GM13977 (cell line): ENCODE measurements at regions not wholly inside any gene's neighbourhood (a gene's known extent, or its start where the extent isn't known, plus 50 kb on each side); places are given as distances from the start of the nearest gene placed in this dataset.

Source experiments
- DNase-seq: peaks from one replicate; pipeline ENCODE4 v3.0.0; 2012; ENCODE audit warnings: low spot score
- in situ Hi-C: fragments of 300-500 bp; cut with MboI; formaldehyde crosslinking; loops from one replicate; pipeline ENCODE4 v1.12.0; 2022; ENCODE audit warnings: low sequenced_read_pairs, low pct_unique_long_range_greater_than_20kb, mixed read lengths, inconsistent platforms; ENCODE audit not compliant: unreplicated experiment
- TF ChIP-seq, protein P1 (sequence below): IDR thresholded peaks from 2 replicates; pipeline ENCODE4 v1.5.1; 2012; ENCODE audit warnings: mild to moderate bottlenecking, control low read depth; ENCODE audit not compliant: insufficient read depth; ENCODE audit errors: extremely low read depth, missing control alignments

DNA sequence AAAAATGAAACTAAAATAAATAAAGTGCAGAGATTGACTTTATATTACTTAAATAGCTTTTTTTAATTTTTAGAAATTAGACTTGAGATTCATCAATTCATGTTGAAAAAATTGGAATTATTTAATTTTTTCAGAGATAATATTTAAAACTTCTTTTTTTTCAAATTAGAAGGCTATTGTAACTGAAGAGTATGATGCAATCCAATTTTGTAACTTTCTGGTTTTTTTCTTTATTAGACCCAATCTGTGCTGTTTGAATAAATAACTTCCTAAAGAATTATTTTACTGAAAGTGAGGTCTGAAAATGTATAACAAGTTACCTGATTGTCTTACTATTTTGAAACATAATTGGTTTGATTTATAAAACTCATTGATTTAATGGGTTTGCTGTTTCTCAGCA lies 200.9 kb downstream of the MAD2L1 start:
- in situ Hi-C loops: no loop called here
- DNase-seq: no peak
- TF ChIP-seq, protein P1, sequence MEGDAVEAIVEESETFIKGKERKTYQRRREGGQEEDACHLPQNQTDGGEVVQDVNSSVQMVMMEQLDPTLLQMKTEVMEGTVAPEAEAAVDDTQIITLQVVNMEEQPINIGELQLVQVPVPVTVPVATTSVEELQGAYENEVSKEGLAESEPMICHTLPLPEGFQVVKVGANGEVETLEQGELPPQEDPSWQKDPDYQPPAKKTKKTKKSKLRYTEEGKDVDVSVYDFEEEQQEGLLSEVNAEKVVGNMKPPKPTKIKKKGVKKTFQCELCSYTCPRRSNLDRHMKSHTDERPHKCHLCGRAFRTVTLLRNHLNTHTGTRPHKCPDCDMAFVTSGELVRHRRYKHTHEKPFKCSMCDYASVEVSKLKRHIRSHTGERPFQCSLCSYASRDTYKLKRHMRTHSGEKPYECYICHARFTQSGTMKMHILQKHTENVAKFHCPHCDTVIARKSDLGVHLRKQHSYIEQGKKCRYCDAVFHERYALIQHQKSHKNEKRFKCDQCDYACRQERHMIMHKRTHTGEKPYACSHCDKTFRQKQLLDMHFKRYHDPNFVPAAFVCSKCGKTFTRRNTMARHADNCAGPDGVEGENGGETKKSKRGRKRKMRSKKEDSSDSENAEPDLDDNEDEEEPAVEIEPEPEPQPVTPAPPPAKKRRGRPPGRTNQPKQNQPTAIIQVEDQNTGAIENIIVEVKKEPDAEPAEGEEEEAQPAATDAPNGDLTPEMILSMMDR: no peak

DNA sequence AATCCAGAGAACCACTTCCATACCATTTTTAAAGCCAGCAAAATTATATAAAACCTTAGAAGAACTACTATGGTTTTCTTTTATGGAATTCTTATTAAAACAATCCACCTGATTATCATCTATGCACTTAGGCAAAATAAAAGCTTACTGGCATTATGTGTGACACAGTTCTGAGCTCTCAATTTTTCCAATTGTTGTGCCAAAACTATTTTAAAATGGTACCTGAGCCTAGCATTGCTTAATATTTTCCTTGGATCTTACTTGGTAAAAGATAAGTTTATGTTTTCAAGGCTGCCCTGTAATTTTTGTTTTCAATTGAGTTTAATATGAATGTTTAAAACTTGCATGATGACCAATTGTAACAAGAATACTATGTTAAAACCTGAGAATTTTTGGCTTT lies 201.3 kb downstream of the MAD2L1 start:
- no peak for DNase-seq
- TF ChIP-seq, protein P1: no peak
- in situ Hi-C loops: no loop called here

DNA sequence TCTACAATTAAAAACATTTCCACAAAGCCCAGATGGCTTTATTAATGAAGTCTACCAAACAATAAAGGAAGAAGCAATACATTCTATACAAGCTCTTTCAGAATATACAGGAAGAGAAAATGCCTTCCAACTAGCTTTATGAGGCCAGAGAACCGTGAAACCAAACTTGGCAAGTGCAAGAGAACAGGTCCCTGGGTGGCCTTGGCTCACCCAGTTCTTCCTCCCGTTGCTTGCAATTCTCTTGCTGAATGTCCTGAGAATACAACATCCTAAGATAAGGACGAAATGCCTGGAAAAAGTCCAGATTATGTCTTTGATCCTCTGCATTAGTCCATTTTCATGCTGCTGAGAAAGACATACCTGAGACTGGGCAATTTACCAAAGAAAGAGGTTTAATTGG lies 204.9 kb downstream of the MAD2L1 start:
- in situ Hi-C loops: no loop called here
- TF ChIP-seq, protein P1: no peak
- DNase-seq: no peak

DNA sequence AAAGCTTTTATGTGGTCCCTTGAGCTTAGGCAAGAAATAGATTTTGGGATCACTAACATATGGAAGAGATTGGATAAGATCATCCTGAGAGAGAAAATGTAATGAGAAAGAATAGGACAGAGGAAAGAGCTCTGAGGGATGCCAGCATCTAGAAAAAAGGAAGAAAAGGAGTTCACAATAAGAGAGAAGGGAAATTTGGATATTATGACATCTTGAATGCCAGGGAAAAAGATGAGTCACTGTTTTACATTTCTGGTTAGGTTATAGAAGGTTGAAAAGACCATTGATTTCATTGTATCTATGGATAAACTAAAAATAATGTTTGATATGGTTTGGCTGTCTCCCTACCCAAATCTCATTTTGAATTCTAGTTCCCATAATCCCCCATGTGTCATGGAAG lies 208.5 kb downstream of the MAD2L1 start:
- no peak for DNase-seq
- in situ Hi-C loops: no loop called here
- TF ChIP-seq, protein P1: no peak

DNA sequence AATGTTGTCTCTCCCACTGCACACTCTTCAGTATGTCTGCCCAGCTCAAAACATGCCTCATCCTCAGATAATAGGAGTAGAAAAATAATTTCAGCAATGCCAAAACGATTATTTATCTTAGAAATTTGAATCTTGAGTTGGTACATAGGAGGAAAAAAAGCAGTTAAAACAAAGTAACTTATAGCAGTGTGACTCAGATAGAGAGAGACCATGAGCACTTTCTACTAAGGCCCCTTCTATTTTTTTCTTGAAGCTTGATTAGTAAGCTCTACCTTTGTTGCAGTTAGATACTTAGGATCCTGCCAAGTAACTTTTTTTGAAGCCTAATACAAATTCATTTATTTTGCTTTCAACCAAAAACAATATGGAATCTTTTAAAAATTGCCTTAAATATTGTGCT lies 212.3 kb downstream of the MAD2L1 start:
- in situ Hi-C loops: no loop called here
- no peak for DNase-seq
- TF ChIP-seq, protein P1: no peak

DNA sequence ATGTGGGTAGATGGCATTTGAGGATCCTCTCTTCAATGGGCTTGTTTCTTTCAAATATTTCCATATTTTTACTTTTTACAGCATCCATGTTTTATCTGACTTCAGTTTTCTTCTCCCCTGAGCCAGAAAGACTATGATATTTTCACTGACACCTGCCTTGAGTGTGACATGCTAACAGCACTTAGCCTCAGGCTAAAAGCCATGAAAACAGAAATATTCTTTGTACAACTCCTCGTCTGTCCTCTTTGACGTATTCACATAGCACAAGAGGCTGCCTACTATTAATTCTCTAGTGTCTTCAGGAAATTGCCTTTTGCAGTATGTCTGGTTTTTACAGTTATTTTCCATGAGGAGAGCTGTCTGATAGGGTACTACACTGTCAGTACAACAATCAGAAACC lies 215.0 kb downstream of the MAD2L1 start:
- DNase-seq: no peak
- in situ Hi-C loops: no loop called here
- TF ChIP-seq, protein P1: no peak

DNA sequence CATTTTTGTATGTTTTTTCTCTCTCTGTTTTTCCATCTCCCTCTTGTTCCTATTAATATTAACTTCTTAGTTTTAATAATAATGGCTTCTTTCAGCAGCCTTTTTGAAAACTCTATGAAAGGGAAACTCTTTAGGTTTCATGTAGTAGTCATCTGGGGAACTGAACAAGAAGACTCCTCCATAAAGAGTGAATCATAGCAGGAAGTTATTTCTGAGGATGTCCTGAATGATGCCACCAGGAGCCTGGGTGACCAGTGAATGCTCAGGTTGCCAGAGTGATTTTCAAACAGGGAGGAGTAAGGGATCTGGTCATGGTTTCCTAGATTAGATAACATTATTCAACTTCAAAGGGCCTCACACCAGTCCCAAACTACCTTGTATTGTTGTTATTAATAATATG lies 212.8 kb upstream of the PDE5A start:
- TF ChIP-seq, protein P1: no peak
- DNase-seq: no peak
- in situ Hi-C loops: no loop called here
